ENCODE measurements at regions not wholly inside any gene's neighbourhood (a gene's known extent, or its start where the extent isn't known, plus 50 kb on each side); places are given as distances from the start of the nearest gene placed in this dataset.

DNA sequence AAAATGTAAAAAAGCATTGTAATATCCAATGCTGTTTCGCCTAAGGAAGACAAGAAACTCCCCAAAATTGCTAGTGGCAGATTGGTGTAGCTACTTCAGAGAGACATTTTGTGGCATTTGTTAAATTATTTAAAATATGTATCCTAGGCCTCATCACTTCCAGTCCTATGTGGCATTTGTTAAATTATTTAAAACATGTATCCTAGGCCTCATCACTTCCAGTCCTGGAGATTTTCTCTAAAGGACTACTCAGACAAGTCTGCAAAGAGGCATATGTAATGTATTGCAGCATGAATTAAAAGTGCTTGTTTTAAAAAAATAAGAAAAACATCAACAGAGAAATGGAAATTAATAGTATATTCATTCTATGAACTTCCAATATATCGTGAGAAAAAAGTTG lies 95.6 kb upstream of the KCTD3 start:
- DNase-seq = no peak

DNA sequence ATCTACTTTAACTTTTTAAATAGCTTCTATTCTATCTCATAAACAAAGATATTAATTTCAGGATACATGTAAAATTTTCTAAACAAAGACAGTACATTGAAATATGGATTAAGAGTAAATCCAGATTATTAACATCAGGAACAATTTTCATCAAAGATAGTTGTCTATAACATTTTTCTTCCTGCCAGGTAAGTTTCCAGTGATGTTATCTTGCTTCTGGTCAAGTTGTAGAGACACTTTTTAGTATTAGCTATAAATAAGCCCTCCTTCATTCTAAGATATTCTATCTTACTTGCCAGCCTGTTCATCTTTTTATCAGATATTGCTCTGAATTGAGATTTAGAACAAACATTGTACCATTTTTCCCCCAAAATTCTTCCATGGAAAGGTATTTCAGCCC lies 94.4 kb upstream of the KCTD3 start:
- no peak for DNase-seq

DNA sequence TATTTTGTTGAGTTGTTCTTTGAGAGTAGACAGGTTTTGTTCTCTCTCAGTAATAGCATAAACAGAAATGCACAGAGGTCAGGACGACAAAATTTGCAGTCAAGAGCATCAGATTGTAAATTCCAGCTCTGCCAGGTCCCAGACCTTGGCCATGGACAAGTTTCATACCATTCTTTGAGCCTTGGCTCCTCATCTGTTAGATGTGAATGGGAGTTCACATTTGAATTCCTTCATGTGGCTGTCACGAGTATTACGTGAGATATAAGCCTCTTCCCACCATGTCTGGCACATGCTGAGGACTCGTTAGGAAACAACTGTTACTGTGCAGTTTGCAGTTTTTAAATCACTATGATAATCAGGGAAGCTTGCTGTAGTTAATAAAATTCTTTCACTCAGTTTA lies 93.2 kb upstream of the KCTD3 start:
- peak; percentile 52 for DNase-seq

- DNase-seq = no peak
Measured at GRCh38 chr1:215474940-215475339, 92.2 kb upstream of the KCTD3 start.

DNA sequence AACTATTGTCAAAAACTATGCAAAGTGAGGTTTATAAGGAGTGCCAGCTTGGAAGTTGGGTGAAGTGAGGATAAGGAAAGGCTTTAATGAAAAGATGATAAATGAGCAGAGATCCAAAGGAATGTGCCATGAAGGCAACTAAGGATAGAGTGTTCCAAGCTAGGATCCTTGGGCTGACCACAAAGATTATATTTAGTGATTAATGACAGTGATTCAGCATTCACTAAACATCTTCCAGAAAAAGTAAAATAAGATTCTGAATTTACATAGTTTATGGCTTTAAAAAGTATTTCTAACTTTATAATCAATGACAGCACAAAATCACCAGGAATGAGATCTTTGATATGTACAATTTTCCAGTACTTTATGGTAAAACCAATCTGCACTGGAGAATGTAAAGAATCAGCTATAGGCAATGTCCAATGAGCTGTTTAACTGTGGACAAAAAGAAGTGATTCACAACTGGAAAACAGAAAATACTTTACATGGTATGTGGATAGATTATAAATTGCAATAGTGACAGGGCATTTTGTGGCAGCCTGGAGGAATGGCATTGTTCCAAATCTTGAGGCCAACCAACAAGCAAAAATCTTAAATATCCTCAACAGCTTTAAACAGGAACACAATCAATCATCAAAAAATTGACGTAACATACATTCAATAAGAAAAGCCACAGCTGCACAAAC lies 91.2 kb upstream of the KCTD3 start:
- DNase-seq = peak; percentile 97

GRCh38 chr1:215476541-215476940 lies 90.6 kb upstream of the KCTD3 start:
- DNase-seq = peak; percentile 81

- no peak for DNase-seq
Measured at GRCh38 chr1:215477632-215478031, 89.5 kb upstream of the KCTD3 start.

- DNase-seq = no peak
Measured at GRCh38 chr1:215479567-215479966, 87.5 kb upstream of the KCTD3 start.

GRCh38 chr1:215482079-215482478 lies 85.0 kb upstream of the KCTD3 start:
- DNase-seq = no peak

DNA sequence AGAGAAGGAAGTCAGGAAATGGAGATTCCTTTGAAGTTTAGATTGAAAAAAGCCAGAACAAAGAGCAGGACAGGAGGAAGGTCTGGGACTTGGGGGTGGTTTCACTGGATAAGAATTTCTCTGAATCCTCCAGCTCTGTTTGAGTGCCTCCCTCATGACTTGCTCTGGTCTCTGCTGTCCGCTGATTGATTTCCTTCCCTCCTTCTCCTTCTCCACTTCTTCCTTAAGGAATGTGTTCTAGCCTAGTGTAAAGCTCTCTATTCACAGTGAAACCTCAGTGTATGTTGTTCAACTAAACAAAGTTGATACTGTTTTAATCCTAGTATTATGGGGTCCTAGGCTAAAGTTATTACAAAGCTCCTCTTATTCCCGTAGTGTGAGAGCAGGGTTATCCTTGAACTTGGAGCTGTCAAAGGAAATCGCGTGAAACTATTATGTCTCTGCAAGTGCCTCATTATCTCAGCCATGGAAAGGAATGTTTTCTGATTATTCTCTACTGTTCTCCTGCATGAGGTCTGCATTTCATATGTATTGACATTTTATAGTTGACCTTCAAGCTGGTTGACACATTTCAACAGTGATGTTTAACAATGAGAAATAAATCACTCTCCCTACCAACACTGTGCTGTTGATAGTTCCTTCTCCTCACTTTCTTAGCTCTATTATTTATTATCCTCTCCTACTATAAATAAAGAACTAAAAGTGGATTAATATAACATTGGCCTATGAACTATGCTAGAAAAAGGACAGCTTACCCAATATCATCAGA lies 82.7 kb upstream of the KCTD3 start:
- DNase-seq = peak; percentile 59

- DNase-seq = no peak
Measured at GRCh38 chr1:215487466-215487865, 79.6 kb upstream of the KCTD3 start.

DNA sequence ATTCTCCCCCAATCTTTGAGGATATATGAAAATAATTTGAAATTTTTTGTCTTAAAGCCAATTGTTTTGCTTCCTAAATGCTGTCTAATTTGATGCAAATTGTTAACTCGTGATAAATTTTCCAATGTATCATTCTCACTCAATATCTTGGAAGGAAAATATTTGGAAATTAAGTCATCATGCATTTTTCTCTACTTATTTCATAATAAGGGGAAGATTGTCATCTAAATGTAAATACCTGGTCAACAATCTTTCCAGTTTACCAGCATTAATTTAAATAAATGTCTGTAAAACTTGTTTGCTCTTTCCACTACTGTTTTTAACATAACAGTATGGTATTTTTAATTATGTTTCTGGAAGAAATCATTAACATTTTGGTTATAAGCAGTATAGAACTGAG lies 78.3 kb upstream of the KCTD3 start:
- peak; percentile 21 for DNase-seq

- DNase-seq = peak; percentile 62
Measured at GRCh38 chr1:215489771-215490565, 77.1 kb upstream of the KCTD3 start.

DNA sequence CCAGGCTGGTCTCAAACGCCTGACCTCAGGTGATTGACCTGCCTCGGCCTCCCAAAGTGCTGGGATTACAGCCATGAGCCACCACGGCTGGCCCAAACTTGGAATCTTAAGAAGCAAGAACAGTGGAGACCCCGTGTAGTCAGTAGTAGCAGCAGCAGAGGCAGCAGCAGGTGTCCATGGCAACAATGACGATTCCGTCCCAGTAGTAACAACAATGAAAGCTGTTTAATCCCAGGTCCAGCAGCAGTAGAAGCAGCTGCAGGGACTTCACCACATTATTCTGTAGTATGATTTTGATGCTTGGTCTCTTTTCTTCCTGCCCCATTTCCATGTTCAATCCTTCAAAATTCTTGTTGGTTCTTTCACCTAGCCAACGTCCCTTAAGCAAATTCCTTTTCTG lies 69.6 kb upstream of the KCTD3 start:
- no peak for DNase-seq

GRCh38 chr1:215501496-215501895 lies 65.6 kb upstream of the KCTD3 start:
- DNase-seq = no peak

GRCh38 chr1:215502081-215502480 lies 65.0 kb upstream of the KCTD3 start:
- DNase-seq = no peak

- peak; percentile 62 for DNase-seq
Measured at GRCh38 chr1:215507119-215507518, 60.0 kb upstream of the KCTD3 start.

GRCh38 chr1:215508311-215508710 lies 58.8 kb upstream of the KCTD3 start:
- no peak for DNase-seq

Measured in fibroblast of skin of right biceps (primary cell).